Ecto neural progenitor cell (in vitro differentiated cells): ENCODE measurements at regions not wholly inside any gene's neighbourhood (a gene's known extent, or its start where the extent isn't known, plus 50 kb on each side); places are given as distances from the start of the nearest gene placed in this dataset.
"Not testable (repeated sequence)": the region's sequence is repeated elsewhere in the genome, so short reads cannot be mapped to it uniquely, and the experiment has no call there.

Experiments
- DNase-seq: peaks from one replicate; pipeline ENCODE4 v3.0.0-alpha.2; 2018; ENCODE audit warnings: low spot score

DNA sequence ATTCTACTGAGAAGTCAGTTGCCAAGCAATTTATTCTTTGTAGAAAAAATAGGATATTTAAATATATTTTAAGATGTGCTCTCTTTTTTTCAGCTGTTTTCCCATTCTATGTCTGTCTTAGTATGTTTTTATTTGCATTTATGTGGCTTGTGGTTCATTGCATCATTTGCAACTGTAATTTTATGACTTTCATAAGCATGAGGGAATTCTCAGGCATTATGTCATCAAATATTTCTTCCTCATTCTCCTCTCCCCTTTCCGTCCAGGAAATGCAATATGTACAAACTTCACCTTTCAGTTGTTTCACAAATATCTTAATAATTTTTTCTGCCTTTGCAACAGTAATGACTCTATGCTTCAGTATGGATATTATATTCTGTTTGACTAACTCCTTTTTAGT is 560.2 kb upstream of the LRATD1 start:
- DNase-seq, result no peak

DNA sequence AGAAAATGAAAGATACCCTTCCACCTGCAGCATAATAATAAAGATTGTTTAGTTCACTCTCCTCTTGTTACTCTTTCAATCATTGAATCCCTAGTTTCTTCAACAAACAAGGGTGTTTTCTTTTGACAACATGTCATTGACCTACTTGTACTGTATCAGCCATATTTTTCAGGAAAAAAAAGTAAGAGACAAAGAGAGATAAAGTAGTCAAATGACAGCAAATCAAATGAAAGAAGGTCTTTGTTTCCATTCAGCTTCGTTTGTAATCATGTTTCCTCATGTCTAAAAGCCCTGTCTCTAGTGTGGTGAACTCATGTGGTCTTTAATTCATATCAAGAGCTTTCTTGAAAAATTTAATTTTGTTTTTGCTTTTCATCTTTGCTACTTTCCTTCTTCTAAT is 557.8 kb upstream of the LRATD1 start:
- no peak for DNase-seq

DNA sequence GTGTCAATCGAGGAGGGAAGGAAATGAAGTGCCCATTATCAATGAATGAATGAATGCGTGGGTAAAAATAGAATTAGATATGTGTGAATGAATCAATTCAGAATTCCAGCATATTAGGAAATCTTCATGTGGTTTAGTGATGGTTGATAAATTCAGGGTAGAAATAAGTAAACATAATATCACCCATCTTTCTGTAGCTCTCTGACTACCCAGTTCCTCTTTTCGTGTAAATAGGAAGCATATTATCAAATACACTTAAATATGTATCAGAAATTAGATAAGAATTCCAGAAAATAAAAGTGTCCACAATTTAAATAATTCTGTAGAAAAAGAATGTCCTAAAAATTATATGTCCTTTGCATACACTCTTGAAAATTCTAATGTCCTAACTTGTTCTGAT is 552.9 kb upstream of the LRATD1 start:
- DNase-seq, result no peak

DNA sequence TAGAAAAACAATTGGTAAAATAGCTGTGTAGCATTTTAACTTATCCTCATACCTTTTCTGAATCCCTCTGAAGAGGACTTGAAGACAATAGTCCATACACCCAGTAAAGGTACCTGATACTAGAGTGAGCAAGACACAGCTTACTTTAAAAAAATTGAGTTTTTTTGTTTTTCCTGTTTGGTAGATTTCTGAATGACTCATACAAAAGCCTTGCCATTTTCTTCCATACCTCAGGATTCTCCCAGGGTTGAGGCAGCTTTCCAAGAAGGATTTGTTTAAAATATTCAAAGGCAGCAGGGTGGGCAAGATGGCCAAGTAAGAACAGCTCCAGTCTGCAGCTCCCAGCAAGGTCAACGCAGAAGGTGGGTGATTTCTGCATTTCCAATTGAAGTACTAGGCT is 551.0 kb upstream of the LRATD1 start:
- no peak for DNase-seq

DNA sequence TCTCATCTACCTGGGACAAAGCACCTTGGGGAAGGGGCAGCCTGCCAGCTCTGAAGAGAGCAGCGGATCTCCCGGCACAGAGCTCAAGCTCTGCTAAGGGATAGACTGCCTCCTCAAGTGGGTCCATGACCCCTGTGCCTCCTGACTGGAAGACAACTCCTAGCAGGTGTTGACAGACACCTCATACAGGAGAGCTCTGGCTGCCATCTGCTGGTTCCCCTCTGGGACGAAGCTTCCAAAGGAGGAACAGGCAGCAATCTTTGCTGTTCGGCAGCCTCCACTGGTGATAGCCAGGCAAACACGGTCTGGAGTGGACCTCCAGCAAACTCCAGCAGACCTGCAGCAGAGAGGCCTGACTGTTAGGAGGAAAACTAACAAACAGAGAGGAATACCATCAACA is 549.9 kb upstream of the LRATD1 start:
- no peak for DNase-seq

DNA sequence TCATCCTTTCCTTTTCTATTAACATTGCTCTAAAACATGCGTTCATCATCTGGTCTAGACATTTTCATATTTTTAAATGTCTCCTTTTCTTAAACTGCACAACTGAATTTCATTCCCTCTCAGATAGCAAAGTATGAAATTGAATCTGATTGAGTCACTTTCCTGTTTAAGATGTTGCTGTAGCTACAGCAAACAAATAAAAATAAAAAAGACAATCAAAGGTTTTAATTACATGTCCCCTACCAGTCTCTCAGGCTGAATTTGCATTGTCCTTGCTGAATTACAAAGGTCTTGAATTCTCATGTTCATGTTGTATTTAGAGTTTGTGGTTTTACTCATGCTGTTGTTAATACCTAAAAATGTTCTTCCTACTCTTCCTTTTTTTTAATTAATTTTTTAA is 537.9 kb upstream of the LRATD1 start:
- DNase-seq, result no peak

DNA sequence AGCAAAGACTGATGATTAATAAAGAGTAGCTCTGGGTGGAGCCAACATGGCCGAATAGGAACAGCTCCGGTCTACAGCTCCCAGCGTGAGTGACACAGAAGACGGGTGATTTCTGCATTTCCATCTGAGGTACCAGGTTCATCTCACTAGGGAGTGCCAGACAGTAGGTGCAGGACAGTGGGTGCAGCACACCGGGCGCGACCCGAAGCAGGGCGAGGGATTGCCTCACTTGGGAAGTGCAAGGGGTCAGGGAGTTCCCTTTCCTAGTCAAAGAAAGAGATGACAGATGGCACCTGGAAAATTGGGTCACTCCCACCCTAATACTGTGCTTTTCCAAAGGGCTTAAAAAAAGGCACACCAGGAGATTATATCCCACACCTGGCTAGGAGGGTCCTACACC is 533.4 kb upstream of the LRATD1 start:
- not testable (repeated sequence) for DNase-seq

DNA sequence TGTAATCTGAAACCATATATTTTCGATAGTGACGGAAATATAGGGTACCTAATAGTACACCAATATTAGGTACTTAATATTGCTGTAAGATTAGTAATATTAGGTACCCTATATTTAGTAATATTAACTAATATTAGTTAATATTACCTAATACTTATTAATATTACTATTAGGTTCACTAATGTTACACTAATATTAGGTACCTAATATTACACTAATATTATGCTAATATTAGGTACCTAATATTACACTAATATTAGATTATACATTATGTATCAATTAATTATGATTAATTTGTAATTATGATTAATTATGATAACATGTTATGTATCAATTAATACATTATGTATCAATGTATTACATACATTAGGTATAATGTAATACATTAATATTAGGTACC is 518.2 kb upstream of the LRATD1 start:
- DNase-seq, result no peak

DNA sequence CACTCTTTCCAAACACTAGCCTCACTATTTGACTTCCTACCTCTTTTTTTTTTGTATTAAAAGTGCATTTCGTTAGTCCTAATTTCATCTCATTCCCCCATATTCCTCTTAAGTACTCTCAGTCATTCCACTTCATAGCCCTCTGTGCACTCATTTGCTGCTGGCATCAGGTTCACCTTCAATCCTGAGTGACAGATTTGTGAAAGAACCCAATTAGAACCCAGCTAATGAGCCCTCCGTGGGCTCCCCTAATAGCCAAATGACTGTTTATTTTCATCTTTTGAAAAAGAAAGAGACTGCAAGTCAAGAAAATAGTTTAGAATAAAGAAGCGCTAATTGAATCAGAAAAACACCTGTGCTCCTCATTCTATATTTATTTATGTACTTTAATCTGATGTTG is 512.1 kb upstream of the LRATD1 start:
- DNase-seq, result no peak

DNA sequence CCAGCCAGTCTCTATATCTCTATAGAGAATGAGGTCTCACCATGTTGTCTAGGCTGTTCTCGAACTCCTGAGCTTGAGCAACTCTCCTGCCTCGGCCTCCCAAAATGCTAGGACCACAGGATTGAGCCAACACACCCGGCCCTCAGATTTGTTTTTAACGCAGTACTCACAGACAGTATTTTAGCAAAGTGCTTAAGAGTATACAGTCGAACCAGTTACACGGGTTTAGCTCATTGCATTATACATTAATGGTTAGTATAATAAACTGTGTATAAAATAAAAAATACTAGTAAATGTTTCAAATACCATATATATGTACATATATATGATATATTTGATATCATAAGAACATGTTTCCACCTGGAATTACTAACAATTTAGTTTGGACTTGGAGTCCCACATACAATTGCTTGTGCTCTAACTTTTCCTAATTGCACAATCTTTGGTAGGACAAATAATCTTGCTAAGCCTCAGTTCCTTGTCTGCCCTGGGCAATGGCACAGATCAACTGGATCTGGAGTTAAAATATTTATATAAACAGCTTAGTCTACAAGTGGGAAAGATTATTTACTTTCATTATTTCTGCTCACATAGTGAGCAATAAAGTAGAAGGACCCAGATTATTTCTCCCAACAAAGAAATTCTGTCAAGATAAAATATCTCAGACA is 508.9 kb upstream of the LRATD1 start:
- DNase-seq, result no peak

DNA sequence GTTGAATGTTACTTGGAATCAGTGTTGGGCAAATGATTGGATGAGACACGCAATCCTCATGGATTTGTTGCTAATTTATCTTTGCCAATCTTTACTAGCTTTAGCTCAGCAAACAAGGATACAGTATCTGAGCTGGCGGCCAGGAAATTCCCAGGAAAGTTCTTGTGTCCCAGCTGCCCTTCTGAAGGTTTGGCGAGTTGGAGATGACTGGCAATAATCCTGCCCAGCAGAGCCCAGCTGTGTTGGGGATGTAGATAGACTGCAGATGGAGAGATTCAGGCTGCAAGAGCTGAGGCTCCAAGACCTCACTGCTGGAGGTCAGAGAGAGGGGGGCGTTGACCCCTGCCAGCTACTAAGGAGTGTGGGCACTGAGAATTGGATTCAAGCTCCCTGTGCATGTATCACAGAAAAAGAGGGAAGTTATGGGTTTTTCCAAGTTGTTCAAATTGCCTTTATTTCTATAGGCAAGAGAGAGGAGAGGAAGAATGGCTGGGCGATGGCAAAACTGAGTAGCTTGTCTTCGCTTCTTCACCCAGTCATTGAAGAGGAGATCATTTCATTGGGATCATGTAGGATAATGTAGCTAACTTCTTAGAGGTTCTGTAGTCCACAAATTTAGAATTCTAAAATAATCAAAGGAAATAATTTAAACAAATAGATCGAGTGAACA is 506.8 kb upstream of the LRATD1 start:
- no peak for DNase-seq

DNA sequence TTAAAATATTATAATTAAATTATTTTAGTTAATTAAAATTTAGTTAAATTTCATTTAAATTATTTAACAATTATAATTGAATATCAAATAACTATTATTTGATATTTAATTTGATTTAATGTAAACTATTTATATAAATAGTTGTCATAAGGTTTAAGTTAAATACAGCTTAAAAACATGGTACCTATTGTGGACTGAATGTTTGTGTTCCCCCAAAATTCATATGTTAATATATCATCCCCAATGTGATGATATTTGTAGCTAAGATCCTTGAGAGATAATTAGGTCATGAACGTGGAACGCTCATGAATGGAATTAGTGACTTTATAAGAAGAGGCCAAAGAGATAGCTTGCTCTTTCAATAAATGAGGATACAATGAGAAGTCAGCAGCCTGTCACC is 505.7 kb upstream of the LRATD1 start:
- DNase-seq, result no peak

DNA sequence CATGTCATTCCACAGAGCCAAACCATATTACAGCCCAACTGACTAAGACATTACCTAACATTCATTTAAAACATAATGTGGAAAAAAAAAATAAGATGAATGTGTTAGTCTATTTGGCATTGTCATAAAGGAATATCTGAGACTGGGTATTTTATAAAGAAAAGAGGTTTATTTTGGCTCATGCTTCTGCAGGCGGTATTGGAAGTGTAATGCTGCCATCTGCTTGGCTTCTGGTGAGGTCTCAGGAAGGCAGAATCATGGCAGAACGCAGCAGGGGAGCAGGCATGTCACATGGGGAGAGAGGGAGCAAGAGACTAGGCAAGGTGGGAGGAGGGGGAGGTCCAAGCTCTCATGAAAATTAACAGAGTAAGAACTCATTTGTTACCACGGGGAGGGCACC is 504.8 kb upstream of the LRATD1 start:
- no peak for DNase-seq

DNA sequence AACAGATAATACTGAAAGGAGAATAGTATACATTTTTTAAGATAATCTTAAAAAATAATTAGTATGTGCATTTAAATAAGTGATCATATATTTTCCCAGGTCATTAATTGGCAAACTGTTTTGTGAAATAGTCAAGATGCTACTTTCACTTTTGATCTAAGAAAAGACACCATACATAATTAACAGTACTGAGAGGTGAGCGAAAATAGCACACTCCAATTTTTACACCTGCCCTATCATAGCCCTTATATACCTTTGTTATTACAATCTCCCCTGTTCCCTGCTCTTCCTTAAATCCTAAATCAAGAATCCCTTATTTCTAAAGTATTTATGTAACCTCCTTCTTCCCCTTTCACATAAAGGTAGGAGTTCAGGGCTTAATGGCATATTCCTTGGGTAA is 500.1 kb upstream of the LRATD1 start:
- DNase-seq, result no peak

DNA sequence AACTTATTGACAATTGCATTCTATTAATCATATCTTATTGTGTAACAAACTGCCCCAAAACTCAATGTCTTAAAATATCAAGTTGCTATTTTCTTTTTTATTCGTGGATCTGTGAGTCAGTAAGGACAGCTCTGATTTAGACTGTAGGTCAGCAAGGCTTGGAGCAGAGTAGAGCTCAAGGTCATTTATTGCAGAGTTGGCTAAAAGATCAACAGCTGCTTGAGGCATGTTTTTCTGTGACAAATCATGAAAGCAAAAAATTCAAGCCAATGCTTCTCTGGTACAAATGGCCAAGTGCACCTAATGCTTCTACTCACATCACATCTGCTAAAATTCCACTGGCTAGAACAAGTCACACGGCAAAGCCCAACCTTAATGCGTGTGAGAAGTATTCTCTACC is 497.7 kb upstream of the LRATD1 start:
- DNase-seq, result no peak

DNA sequence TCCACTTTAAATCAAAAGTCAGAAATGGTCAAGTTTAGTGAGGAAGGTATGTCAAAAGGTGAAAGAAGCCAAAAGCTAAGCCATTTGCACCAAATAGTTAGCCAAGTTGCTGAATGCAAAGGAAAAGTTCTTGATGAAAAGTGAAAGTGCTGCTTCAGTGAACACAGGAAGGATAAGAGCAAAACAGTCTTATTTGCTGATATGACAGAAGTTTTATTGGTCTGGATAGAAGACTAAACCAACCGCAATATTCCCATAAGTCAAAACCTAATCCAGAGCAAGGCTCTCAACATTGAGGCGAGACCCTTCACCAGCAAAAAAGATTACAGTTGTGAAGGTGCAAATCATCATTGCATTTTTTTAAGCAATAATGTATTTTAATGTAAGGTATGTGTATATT is 496.5 kb upstream of the LRATD1 start:
- no peak for DNase-seq

DNA sequence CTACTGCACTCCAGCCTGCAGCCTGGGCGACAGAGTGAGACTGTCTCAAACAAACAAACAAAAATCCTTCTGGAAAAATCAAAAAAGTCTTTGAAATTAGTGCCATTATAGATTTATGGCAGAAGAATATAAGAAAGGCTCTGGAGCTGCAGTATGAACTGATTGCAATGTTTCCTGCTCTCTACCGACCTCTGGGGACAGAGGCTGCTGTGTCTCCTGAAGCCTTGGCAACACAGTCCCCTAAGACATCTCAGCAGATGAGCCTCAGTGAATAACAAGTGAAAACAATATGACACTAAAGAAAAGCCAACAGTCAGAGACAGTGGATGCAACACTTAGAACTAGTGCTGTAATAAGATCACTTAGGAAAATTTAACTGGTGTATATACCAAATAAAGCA is 494.9 kb upstream of the LRATD1 start:
- DNase-seq, result peak; percentile 50

DNA sequence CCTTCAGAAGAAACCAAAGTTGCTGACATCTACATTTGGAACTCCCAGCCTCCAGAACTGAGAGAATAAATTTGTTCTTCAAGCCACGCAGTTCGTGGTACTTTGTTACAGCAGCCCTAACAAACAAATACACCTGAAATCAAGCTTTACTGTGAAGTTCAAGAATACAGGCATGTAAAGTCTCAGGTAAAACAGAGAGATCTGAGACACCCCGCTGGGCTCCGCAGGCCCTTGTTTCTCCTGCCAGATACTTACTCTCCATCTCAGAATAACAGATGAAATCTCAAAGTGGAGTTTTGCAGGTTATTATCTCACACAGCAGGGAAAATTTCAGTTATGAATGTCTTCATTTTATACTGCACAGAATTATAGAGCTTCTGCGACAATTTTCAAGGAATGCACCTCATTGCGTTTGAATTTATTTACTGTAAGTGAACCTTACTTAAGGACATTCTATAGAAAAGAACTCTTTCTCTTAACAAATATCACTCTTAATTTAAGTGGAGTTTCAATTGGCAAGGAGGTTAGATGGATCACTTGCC is 492.4 kb upstream of the LRATD1 start:
- DNase-seq, result no peak

DNA sequence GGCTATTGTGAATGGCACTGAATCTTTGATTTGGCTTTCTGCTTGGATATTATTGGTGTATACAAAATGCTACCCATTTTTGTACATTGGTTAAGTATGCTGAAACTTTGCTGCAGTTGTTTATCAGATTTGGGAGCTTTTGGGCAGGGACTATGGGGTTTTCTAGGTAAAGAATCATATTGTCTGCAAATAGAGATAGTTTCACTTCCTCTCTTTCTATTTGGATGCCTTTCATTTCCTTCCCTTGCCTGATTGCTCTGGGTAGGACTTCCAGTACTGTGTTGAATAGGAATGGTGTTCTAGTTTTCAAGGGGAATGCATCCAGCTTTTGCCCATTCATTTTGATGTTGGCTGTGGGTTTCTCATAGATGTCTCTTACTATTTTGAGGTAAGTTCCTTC is 489.1 kb upstream of the LRATD1 start:
- DNase-seq, result no peak

DNA sequence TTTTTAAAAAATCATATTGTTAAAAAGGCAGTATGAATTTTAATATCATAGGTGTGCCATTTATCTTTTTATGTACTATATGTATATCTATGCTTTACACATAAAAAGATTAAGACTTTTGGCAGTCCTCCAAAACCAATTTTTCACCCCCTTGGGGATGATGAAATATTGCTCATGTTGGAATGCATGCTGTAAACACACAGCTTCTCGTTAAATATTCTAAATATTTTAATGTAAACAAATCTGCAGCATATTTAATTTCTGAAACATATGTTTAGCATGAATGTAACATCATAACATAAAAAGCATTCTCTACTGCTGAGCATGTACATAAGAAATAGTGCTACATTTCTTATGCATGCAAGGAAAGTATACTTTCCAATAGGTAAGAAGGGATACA is 484.3 kb upstream of the LRATD1 start:
- DNase-seq, result no peak

DNA sequence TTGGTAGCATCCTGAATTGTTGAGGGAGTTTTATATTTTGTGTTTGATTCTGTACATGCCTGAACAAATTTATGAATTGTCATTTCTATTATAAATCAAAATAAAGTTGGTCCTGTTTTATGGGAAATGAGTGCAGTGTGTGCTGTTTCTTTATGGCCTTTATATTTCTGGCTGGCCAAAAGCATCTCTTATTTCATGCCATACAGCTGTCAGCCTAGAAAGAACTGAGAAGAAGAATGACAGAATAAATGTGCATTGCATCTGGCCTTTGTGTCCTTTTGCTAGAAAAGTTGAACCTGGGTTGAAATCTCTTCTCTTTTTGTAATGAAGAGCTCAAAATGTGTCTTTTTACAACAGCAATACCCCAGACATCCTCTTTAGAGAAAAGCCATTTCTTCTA is 474.7 kb upstream of the LRATD1 start:
- DNase-seq, result no peak

DNA sequence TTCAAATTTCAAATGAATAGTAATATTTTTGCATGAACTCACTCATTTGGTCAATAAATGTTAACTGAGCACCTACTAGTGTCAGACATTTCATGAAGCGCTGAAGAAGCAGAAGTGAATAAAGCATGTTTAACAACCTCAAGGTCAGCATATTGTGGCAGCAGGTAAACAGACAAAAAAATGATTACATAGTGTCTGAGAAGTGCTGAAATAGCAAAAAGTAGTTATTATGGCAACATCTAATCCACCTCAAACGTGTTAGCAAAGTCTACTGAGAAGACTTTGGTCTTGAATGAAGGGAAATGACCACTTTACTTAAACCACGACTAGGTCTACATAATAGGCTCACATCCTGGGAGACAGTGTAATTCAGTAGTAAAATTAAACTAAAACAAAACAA is 452.2 kb upstream of the LRATD1 start:
- DNase-seq, result no peak

DNA sequence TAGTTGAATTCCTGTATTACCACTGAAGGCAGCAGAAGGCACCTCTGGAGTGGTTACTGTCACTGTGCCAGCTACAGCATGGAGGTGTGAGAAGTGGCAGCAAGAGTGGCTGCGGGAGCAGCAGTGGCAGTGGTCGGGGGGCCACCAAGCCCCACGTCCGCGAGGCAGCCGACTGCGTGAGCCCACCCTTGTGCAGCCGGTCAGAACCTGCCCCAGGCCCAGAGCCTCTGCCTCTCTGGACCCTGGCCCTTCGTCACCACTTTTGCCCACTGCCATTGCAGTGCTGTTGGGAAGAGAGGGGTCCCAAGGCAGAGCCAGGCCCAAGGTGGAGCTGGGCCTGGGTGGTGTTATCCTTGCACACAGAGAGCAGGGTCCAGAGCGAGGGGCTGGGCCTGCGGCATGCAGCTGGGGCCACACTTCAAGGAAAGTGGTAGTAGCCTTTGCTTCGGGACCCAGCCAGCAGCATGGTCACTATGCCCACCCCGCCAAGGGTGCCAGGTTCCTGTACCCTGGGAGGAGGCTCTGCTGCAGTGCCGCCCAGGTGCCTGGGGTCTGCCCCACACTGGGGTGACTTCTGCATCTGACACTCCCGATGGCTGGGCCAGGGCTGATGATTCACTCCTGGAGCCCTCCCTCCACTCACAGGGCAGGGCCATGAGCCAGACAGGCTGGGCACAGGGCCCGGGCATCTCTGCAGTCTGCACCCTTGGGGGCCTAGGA is 450.1 kb upstream of the LRATD1 start:
- DNase-seq, result no peak
